ENCODE measurements at regions not wholly inside any gene's neighbourhood (a gene's known extent, or its start where the extent isn't known, plus 50 kb on each side); places are given as distances from the start of the nearest gene placed in this dataset.

DNA sequence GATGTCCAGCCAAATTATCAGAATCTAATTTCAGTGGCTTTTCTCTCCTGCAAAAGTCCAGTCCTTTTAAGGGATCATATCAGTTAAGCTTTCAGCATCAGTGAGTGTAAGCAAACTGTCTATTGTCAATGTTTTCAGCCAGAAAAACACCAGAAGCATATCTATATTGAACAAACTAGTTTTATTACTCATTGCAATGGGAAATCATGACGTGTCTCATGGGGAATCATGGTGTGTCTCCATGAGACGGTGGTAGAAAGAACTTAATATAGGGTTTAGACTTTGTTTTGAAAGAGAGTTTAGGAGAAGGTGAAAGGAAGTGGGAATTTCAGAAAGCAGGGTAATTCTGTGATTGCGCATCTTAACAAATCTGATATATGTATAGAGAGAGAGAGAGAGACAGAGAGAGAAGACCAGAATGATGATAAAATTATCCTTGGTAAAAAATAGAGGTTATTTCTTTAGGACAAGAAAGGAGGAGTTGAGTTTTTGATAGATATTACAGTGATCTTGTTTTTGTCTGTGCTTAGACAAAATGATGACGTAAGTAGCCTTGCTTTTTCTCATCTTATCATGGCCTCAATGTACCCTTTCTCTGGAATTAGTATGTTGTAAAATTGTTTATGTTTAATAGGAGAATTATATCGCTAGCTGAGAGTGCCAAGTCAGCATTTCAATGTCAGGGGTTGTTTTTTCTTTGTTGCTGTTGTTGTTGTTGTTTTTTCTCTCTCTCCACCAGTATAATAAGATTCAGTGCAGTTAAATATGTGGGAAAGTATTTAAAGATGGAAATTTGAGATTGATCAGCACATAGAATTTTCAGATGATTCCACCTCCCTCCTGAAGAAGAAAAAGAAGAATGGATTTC is 129.9 kb upstream of the OSTN start:
- in situ Hi-C loops (cut with MboI; ENCODE audit: low pct_unique_long_range_greater_than_20kb, low sequenced_read_pairs, unreplicated experiment) = loop anchor here (25.0 kb wide), 1 partner anchor 182 kb away; no protein-coding TSS in a partner anchor
- TF ChIP-seq, protein P1, sequence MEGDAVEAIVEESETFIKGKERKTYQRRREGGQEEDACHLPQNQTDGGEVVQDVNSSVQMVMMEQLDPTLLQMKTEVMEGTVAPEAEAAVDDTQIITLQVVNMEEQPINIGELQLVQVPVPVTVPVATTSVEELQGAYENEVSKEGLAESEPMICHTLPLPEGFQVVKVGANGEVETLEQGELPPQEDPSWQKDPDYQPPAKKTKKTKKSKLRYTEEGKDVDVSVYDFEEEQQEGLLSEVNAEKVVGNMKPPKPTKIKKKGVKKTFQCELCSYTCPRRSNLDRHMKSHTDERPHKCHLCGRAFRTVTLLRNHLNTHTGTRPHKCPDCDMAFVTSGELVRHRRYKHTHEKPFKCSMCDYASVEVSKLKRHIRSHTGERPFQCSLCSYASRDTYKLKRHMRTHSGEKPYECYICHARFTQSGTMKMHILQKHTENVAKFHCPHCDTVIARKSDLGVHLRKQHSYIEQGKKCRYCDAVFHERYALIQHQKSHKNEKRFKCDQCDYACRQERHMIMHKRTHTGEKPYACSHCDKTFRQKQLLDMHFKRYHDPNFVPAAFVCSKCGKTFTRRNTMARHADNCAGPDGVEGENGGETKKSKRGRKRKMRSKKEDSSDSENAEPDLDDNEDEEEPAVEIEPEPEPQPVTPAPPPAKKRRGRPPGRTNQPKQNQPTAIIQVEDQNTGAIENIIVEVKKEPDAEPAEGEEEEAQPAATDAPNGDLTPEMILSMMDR (IDR thresholded peaks at IDR 0.05; ENCODE audit: extremely low read depth, insufficient read depth, missing control alignments) = no peak
- DNase-seq (ENCODE audit: low spot score) = no peak

DNA sequence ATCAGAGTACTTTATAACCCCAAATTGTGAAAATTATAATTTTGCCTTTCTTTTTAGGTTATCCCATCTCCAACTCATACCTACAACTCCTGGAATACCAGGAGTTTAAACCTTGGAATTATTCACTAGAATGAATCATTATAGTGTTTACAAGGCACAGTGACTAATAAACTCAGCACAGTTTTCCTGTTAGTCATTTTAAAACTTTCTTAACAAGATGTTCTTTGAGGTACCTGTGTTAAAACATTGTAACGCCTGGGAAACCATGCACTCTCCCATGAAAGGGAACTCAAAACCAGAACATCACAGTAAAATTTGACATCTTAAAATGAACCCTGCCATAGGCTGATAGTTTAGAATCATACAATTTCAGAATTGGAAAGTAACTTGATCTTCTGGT is 132.4 kb upstream of the OSTN start:
- in situ Hi-C loops (cut with MboI; ENCODE audit: low pct_unique_long_range_greater_than_20kb, low sequenced_read_pairs, unreplicated experiment) = loop anchor here (25.0 kb wide), 1 partner anchor 179 kb away; no protein-coding TSS in a partner anchor
- TF ChIP-seq, protein P1 (IDR thresholded peaks at IDR 0.05; ENCODE audit: extremely low read depth, insufficient read depth, missing control alignments) = no peak
- peak; percentile 7 for DNase-seq (ENCODE audit: low spot score)

DNA sequence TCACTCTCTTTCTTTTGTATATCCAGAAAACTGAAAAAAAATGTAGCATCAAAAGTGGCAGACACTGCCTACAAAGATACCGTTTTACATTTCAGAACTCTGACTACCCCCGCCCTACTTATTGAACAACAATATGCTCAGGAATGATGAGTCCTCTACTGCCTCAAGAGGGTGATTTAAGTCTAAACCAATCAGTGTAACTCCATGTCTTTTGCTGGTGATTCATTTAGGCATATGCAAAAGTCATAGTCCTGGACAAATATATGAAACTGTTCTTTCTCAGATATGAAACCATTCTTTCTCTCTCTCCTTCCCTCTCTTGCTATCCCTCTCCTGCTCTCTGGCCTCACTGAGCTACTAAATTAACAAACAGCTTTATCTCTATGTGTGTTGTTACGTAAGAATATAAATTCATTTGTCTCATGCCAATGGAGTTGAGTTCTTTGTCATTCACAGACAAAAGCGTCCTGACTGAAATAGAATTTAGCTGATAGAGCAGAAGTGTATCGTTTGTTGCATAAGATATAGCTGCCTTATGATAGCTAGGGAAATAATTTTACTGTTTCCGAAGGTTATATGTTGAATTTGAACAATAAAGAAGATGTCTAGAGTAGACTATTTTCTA is 133.7 kb upstream of the OSTN start:
- DNase-seq (ENCODE audit: low spot score) = no peak
- in situ Hi-C loops (cut with MboI; ENCODE audit: low pct_unique_long_range_greater_than_20kb, low sequenced_read_pairs, unreplicated experiment) = loop anchor here (25.0 kb wide), 1 partner anchor 178 kb away; no protein-coding TSS in a partner anchor

DNA sequence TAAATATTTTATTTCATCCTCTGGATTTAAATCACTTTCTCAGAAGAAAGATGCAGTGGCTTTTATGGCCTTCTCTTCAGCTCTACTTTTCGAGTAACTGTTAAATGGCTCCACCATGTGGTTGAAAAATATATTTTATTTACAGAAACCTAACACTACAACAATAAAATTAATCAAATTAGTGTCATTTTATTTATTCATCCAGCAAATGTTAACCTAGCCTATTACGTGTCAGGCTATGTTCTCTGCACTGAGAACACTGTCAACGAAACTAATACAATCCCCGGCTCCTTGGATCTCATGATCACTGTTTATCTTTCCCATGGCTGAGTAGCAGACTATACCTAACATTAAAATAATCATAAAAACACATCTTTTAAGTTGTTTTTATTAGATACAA is 148.0 kb upstream of the OSTN start:
- in situ Hi-C loops (cut with MboI; ENCODE audit: low pct_unique_long_range_greater_than_20kb, low sequenced_read_pairs, unreplicated experiment) = loop anchor here (25.0 kb wide), 1 partner anchor 164 kb away; no protein-coding TSS in a partner anchor
- TF ChIP-seq, protein P1 (IDR thresholded peaks at IDR 0.05; ENCODE audit: extremely low read depth, insufficient read depth, missing control alignments) = peak; percentile 40
- peak; percentile 19 for DNase-seq (ENCODE audit: low spot score)

More for the DNA sequence above, 133.7 kb upstream of the OSTN start:
- TF ChIP-seq, protein P1 (IDR thresholded peaks at IDR 0.05; ENCODE audit: extremely low read depth, insufficient read depth, missing control alignments) = no peak

DNA sequence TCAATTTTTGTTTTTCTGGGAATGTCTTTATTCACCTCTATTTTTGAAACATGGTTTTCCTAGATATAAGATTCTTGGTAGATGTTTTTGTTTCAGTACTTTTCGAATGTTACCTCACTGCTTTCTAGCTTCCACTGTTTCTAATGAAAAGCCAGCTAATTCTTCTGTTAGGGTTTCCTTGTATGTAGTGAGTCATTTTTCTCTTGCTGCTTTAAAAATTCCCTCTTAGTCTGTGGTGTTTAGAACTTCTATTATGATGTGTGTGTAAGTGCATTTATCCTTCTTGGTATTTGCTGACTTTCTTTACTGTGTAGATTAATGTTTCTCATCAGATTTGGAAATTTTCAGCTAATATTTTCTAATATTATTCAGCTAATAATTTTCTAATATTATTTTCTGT is 151.1 kb upstream of the OSTN start:
- TF ChIP-seq, protein P1 (IDR thresholded peaks at IDR 0.05; ENCODE audit: extremely low read depth, insufficient read depth, missing control alignments) = no peak
- DNase-seq (ENCODE audit: low spot score) = no peak
- in situ Hi-C loops (cut with MboI; ENCODE audit: low pct_unique_long_range_greater_than_20kb, low sequenced_read_pairs, unreplicated experiment) = no loop called here

DNA sequence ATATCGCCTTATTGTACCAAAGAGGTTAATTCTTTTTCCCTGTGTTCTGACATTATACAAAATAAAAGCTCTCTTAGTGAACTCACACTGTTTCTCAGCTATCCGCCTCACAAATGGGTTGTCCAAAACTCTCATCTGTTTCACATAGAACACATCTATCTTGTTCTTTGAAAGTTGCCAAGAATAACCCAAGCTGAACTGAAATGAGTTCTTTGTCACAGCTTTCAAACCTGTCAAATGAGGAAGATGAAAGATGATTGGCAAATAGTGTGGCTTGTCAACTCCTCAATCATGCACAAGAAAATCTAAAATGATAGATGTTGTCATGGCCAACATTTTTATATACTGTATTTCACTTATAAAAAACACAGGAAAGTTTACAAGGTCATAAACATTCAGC is 168.1 kb upstream of the OSTN start:
- DNase-seq (ENCODE audit: low spot score) = no peak
- in situ Hi-C loops (cut with MboI; ENCODE audit: low pct_unique_long_range_greater_than_20kb, low sequenced_read_pairs, unreplicated experiment) = no loop called here
- TF ChIP-seq, protein P1 (IDR thresholded peaks at IDR 0.05; ENCODE audit: extremely low read depth, insufficient read depth, missing control alignments) = no peak
